KMS-11 (cell line): ENCODE measurements at regions not wholly inside any gene's neighbourhood (a gene's known extent, or its start where the extent isn't known, plus 50 kb on each side); places are given as distances from the start of the nearest gene placed in this dataset.

Source experiments
- H2AFZ ChIP-seq: fragments of 200-600 bp; sonication (generic); 2 replicates; pipeline ENCODE4 v1.6.1; 2016; ENCODE audit warnings: antibody characterized with exemption, mixed run types, low read depth
- H3K27ac ChIP-seq: fragments of 200-600 bp; sonication (generic); 2 replicates; pipeline ENCODE4 v1.6.1; 2016; ENCODE audit warnings: mild to moderate bottlenecking, mixed run types
- H3K27me3 ChIP-seq: fragments of 200-600 bp; sonication (generic); 2 replicates; pipeline ENCODE4 v1.6.1; 2017; ENCODE audit warnings: mild to moderate bottlenecking, low read depth, mixed run types, moderate library complexity; ENCODE audit not compliant: insufficient read depth
- H3K36me3 ChIP-seq: fragments of 200-600 bp; sonication (generic); 2 replicates; pipeline ENCODE4 v1.6.1; 2017; ENCODE audit warnings: mild to moderate bottlenecking, mixed run types; ENCODE audit not compliant: insufficient read depth
- H3K4me1 ChIP-seq: fragments of 200-600 bp; sonication (generic); 2 replicates; pipeline ENCODE4 v1.6.1; 2016; ENCODE audit warnings: mild to moderate bottlenecking, low read depth, mixed run types; ENCODE audit not compliant: poor library complexity, severe bottlenecking
- H3K4me2 ChIP-seq: fragments of 200-600 bp; sonication (generic); 2 replicates; pipeline ENCODE4 v1.7.0; 2016; ENCODE audit warnings: mild to moderate bottlenecking, mixed run types
- H3K4me3 ChIP-seq: fragments of 200-600 bp; sonication (generic); IDR thresholded peaks from 2 replicates; pipeline ENCODE4 v1.6.1; 2017; ENCODE audit warnings: low read depth, low read length, mixed read lengths; ENCODE audit not compliant: insufficient read depth
- H3K79me2 ChIP-seq: fragments of 200-600 bp; sonication (generic); 2 replicates; pipeline ENCODE4 v1.6.1; 2016; ENCODE audit warnings: low read depth, mixed run types; ENCODE audit not compliant: insufficient read depth
- H3K9ac ChIP-seq: fragments of 200-600 bp; sonication (generic); 2 replicates; pipeline ENCODE4 v1.6.1; 2016; ENCODE audit warnings: mild to moderate bottlenecking, mixed run types
- H4K20me1 ChIP-seq: fragments of 200-600 bp; sonication (generic); 2 replicates; pipeline ENCODE4 v1.6.1; 2016; ENCODE audit warnings: mild to moderate bottlenecking, mixed run types; ENCODE audit not compliant: insufficient read depth
- TF ChIP-seq, protein P1 (sequence below): fragments of 200-600 bp; sonication (generic); conservative IDR thresholded peaks from 2 replicates; pipeline ENCODE4 v1.6.1; 2017; ENCODE audit warnings: low read depth, mild to moderate bottlenecking, antibody characterized with exemption, low read length, moderate library complexity, mixed read lengths

DNA sequence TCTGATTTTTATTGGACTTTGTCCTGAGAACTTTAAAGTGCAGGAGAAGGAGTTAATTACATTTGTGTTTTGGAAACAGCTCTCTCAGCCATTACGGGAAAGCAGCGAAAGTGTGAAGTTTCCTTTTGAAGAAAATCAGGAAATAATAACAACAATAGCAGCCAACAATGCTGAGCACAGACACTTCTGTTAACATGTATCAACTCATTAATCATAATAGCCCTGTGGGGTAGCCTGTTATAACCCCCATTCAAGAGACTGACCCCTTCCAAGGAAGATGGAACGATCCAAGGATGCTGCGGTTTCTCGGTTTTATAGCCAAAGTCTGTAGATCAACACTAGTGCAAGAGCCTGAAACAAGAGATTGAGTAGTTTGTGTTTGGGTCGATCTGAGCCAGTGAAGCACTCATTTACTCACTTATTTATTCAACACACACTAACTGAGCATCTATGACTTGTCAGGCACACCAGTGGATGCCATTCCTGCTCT lies 195.5 kb downstream of the DRD1 start:
- H3K79me2 ChIP-seq = no peaks in the 10 kb centered on the region

GRCh38 chr5:175246889-175247520 lies 197.0 kb downstream of the DRD1 start:
- TF ChIP-seq, protein P1, sequence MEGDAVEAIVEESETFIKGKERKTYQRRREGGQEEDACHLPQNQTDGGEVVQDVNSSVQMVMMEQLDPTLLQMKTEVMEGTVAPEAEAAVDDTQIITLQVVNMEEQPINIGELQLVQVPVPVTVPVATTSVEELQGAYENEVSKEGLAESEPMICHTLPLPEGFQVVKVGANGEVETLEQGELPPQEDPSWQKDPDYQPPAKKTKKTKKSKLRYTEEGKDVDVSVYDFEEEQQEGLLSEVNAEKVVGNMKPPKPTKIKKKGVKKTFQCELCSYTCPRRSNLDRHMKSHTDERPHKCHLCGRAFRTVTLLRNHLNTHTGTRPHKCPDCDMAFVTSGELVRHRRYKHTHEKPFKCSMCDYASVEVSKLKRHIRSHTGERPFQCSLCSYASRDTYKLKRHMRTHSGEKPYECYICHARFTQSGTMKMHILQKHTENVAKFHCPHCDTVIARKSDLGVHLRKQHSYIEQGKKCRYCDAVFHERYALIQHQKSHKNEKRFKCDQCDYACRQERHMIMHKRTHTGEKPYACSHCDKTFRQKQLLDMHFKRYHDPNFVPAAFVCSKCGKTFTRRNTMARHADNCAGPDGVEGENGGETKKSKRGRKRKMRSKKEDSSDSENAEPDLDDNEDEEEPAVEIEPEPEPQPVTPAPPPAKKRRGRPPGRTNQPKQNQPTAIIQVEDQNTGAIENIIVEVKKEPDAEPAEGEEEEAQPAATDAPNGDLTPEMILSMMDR = no peak
- Histone ChIP-seq H3K4me3 (no peak overlapping the region), H3K4me1 (no peaks in the 10 kb centered on the region), H4K20me1 (no peaks in the 10 kb centered on the region), H2AFZ (no peak overlapping the region), H3K36me3 (no peaks in the 10 kb centered on the region), H3K4me2 (no peak overlapping the region), H3K27ac (no peak overlapping the region), H3K9ac (no peak overlapping the region), H3K79me2 (no peaks in the 10 kb centered on the region), H3K27me3 (no peaks in the 10 kb centered on the region)

More for the DNA sequence above, 195.5 kb downstream of the DRD1 start:
- Histone ChIP-seq H4K20me1 (no peaks in the 10 kb centered on the region), H3K36me3 (no peaks in the 10 kb centered on the region), H3K9ac (no peak overlapping the region), H3K4me1 (no peaks in the 10 kb centered on the region), H3K4me3 (no peak overlapping the region), H3K27ac (no peak overlapping the region), H3K4me2 (no peak overlapping the region), H2AFZ (no peak overlapping the region), H3K27me3 (no peaks in the 10 kb centered on the region)
- TF ChIP-seq, protein P1 = no peak

DNA sequence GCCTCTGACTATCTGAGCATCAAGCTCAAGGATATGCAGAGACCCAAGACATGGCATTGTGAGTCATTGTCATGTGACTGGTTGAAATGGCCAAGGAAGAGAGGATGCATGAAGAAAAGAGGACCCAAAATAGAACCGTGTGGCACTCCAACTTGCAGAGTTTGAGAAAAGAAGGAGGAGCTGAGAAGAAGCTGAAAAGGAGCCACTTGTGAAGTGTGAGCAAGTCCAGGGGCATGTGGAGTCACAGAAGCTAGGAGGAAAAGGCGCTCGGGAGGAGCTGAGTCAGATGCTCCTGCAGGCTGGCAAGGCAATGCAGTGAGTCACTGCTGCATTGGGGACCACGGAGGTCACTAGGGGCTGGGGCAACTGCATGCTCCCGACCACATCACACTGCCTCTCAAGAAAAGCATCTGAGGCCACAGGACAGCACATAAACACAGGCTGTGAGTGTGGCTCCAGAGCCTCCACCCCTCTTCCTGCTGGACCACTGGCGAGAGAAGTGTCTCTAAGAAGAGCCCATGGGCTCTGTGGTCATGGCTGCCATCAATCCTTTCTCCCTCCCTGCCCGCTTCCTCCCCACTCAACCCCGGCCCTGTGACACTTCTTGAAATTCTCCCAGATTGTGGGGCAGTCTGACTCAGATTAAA lies 197.6 kb downstream of the DRD1 start:
- Histone ChIP-seq H2AFZ (no peak overlapping the region), H3K4me3 (no peak overlapping the region), H3K27ac (no peak overlapping the region), H3K9ac (no peak overlapping the region), H3K36me3 (no peaks in the 10 kb centered on the region), H3K4me2 (no peak overlapping the region), H3K4me1 (no peaks in the 10 kb centered on the region), H4K20me1 (no peaks in the 10 kb centered on the region), H3K79me2 (no peaks in the 10 kb centered on the region), H3K27me3 (no peaks in the 10 kb centered on the region)
- TF ChIP-seq, protein P1 = no peak

DNA sequence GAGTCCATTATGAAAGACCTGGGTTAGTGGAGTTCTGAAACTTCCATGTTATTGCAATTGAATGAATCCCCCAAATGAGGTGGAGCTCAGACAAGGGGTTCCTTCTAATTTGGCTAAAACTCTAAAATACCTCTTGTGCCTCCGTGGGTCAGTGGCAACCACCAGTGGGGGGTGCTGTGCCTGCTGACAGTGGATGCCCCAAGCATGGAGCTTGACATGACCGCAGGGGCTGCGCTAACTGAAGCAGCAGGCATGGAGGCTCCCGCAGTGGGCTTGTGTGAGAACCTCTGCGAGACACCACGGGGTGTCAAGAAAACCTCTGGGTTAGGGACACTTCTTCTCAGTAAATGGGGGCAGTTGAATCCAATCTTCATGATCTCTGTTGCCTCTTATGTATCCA lies 200.5 kb downstream of the DRD1 start:
- no peaks in the 10 kb centered on the region for H3K4me1 ChIP-seq
- TF ChIP-seq, protein P1 = no peak
- H3K79me2 ChIP-seq = no peaks in the 10 kb centered on the region
- H3K27me3 ChIP-seq = no peaks in the 10 kb centered on the region
- H3K9ac ChIP-seq = no peak overlapping the region
- H3K4me2 ChIP-seq = no peak overlapping the region
- H2AFZ ChIP-seq = no peak overlapping the region
- no peak overlapping the region for H3K4me3 ChIP-seq
- H3K27ac ChIP-seq = no peak overlapping the region
- H3K36me3 ChIP-seq = no peaks in the 10 kb centered on the region
- no peaks in the 10 kb centered on the region for H4K20me1 ChIP-seq
